HG03060 (cell line): ENCODE measurements at regions not wholly inside any gene's neighbourhood (a gene's known extent, or its start where the extent isn't known, plus 50 kb on each side); places are given as distances from the start of the nearest gene placed in this dataset.

Experiments used
- ATAC-seq: cut with Tn5 transposase; IDR thresholded peaks from one replicate; pipeline ENCODE4 v1.9.1; 2021; ENCODE audit warnings: low read depth, moderate number of reproducible peaks; ENCODE audit not compliant: unreplicated experiment

GRCh38 chr6:153801917-153802316, 237.1 kb upstream of the OPRM1 start:
- no peak for ATAC-seq

GRCh38 chr6:153800580-153801188, 238.4 kb upstream of the OPRM1 start:
- ATAC-seq: no peak

- ATAC-seq: no peak
These were observed 248.1 kb upstream of the OPRM1 start for GRCh38 chr6:153790876-153791473.

- ATAC-seq: no peak
These were observed 249.0 kb upstream of the OPRM1 start for GRCh38 chr6:153790048-153790447.

GRCh38 chr6:153787341-153787606, 251.8 kb upstream of the OPRM1 start:
- ATAC-seq: no peak

- ATAC-seq: no peak
These were observed 257.7 kb upstream of the OPRM1 start for GRCh38 chr6:153781306-153781705.

- ATAC-seq: no peak
These were observed 259.0 kb upstream of the OPRM1 start for GRCh38 chr6:153780011-153780410.

- ATAC-seq: no peak
These were observed 260.8 kb upstream of the OPRM1 start for GRCh38 chr6:153778216-153778615.

GRCh38 chr6:153771577-153771976, 267.5 kb upstream of the OPRM1 start:
- no peak for ATAC-seq

GRCh38 chr6:153767127-153767526, 271.9 kb upstream of the OPRM1 start:
- ATAC-seq: no peak

- no peak for ATAC-seq
These were observed 280.5 kb upstream of the OPRM1 start for GRCh38 chr6:153758516-153758915.

- ATAC-seq: no peak
These were observed 303.3 kb upstream of the OPRM1 start for GRCh38 chr6:153735761-153736160.

- ATAC-seq: no peak
These were observed 309.9 kb upstream of the OPRM1 start for GRCh38 chr6:153729189-153729588.

- no peak for ATAC-seq
These were observed 311.2 kb upstream of the OPRM1 start for GRCh38 chr6:153727885-153728284.

- ATAC-seq: no peak
These were observed 313.6 kb upstream of the OPRM1 start for GRCh38 chr6:153725456-153725855.

- ATAC-seq: no peak
These were observed 318.3 kb upstream of the OPRM1 start for GRCh38 chr6:153720732-153721131.

GRCh38 chr6:153705429-153705828, 333.6 kb upstream of the OPRM1 start:
- ATAC-seq: no peak

GRCh38 chr6:153702671-153703070, 336.4 kb upstream of the OPRM1 start:
- no peak for ATAC-seq

GRCh38 chr6:153698637-153699036, 340.4 kb upstream of the OPRM1 start:
- ATAC-seq: no peak

GRCh38 chr6:153698001-153698400, 341.0 kb upstream of the OPRM1 start:
- ATAC-seq: no peak

- no peak for ATAC-seq
These were observed 361.5 kb upstream of the OPRM1 start for GRCh38 chr6:153677522-153677921.

- ATAC-seq: no peak
These were observed 365.3 kb upstream of the OPRM1 start for GRCh38 chr6:153673750-153674149.

GRCh38 chr6:153673225-153673624, 365.8 kb upstream of the OPRM1 start:
- ATAC-seq: no peak
